Vagina (tissue), 2 donors: ENCODE measurements at regions not wholly inside any gene's neighbourhood (a gene's known extent, or its start where the extent isn't known, plus 50 kb on each side); places are given as distances from the start of the nearest gene placed in this dataset.

ENCODE experiments used
- POLR2A ChIP-seq, 2 donors: fragments of 450-650 bp; IDR thresholded peaks; one replicate each; pipeline ENCODE4 v1.6.1; 2017; ENCODE audit warnings: antibody characterized with exemption in 2 of 2, mild to moderate bottlenecking in 2 of 2, moderate library complexity in 2 of 2
- POLR2AphosphoS5 ChIP-seq, 2 donors: sonication (generic); formaldehyde crosslinking; IDR thresholded peaks; one replicate each; pipeline ENCODE4 v1.9.0; 2017; ENCODE audit warnings: antibody characterized with exemption in 2 of 2, mild to moderate bottlenecking in 2 of 2, low read depth in 1 of 2; ENCODE audit not compliant: insufficient read depth in 1 of 2
- TF ChIP-seq, protein P1 (sequence below), 3 experiments: fragments of 450-650 bp in 2 of 3; fragments of 200-600 bp in 1 of 3; sonication (generic) in 1 of 3; IDR thresholded peaks; one replicate each; pipeline ENCODE4 v1.5.1; 2017 to 2019; ENCODE audit warnings: antibody characterized with exemption in 3 of 3, mild to moderate bottlenecking in 2 of 3, moderate library complexity in 2 of 3

DNA sequence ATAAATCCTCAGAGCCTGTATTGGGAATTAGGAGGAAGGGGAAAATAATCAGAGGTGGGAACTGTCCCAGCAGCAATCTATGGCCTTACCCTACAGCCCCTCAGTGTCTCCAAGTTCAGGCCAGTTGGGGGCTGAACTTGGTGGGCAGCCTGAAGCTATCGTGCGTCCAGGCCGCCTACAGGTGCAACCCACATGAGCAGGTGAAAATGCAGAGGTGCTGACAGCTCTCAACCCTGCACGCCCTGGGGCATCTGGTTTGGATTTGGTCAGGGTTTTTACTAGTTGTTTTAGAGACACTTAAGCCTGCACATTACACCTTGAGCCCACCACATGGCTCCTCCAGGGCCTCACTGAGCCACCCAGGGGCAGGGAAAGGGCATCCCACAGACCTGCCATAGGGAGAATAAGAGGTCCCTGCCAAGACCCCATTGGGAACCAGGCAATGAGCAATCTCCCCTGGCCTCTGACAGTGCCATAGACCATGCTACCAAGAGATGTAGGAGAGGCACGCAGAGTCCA lies 209.5 kb downstream of the FOXD2 start:
- TF ChIP-seq, protein P1, sequence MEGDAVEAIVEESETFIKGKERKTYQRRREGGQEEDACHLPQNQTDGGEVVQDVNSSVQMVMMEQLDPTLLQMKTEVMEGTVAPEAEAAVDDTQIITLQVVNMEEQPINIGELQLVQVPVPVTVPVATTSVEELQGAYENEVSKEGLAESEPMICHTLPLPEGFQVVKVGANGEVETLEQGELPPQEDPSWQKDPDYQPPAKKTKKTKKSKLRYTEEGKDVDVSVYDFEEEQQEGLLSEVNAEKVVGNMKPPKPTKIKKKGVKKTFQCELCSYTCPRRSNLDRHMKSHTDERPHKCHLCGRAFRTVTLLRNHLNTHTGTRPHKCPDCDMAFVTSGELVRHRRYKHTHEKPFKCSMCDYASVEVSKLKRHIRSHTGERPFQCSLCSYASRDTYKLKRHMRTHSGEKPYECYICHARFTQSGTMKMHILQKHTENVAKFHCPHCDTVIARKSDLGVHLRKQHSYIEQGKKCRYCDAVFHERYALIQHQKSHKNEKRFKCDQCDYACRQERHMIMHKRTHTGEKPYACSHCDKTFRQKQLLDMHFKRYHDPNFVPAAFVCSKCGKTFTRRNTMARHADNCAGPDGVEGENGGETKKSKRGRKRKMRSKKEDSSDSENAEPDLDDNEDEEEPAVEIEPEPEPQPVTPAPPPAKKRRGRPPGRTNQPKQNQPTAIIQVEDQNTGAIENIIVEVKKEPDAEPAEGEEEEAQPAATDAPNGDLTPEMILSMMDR (IDR thresholded peaks at IDR 0.05), result no peak
- TF ChIP-seq POLR2A (IDR thresholded peaks at IDR 0.05) (no peak), POLR2AphosphoS5 (IDR thresholded peaks at IDR 0.05; ENCODE audit: insufficient read depth in 1 of 2, low read depth in 1 of 2) (no peak)
